ENCODE measurements at regions not wholly inside any gene's neighbourhood (a gene's known extent, or its start where the extent isn't known, plus 50 kb on each side); places are given as distances from the start of the nearest gene placed in this dataset.

DNA sequence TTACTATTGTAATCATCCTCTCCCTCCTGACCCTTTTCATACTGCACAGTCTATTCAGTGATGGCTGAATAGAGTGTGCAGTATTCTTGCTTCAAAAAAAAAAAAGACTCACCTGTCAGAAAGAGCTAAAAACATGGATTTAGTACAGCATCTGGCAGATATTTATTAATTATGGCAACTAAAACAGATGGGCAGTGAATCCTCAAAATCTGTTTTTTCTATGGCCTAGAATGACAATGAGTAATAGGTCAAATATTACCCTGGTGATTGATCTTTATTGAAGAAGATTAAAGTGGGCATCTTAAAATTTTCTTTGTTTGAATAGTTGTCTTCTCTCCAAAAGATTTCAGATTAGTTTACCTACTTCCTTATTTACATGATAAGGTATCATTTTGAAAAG is 543.6 kb downstream of the FOXG1 start:
- TF ChIP-seq, protein P1, sequence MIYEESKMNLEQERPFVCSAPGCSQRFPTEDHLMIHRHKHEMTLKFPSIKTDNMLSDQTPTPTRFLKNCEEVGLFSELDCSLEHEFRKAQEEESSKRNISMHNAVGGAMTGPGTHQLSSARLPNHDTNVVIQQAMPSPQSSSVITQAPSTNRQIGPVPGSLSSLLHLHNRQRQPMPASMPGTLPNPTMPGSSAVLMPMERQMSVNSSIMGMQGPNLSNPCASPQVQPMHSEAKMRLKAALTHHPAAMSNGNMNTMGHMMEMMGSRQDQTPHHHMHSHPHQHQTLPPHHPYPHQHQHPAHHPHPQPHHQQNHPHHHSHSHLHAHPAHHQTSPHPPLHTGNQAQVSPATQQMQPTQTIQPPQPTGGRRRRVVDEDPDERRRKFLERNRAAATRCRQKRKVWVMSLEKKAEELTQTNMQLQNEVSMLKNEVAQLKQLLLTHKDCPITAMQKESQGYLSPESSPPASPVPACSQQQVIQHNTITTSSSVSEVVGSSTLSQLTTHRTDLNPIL (CRISPR knock-in tag; IDR thresholded peaks at IDR 0.05; ENCODE audit: low read depth), result no peak
- TF ChIP-seq ESRRG (CRISPR knock-in tag; IDR thresholded peaks at IDR 0.05), result no peak
- TF ChIP-seq PPARA (CRISPR knock-in tag; IDR thresholded peaks at IDR 0.05; ENCODE audit: borderline replicate concordance), result no peak
- no peak for TF ChIP-seq ZNF70 (CRISPR knock-in tag; IDR thresholded peaks at IDR 0.05)
- TF ChIP-seq TOX (CRISPR knock-in tag; IDR thresholded peaks at IDR 0.05; ENCODE audit: borderline replicate concordance), result no peak
- no peak for TF ChIP-seq ARNTL (CRISPR knock-in tag; IDR thresholded peaks at IDR 0.05; ENCODE audit: borderline replicate concordance, low read depth)
- no peak for TF ChIP-seq ZFP30 (CRISPR knock-in tag; IDR thresholded peaks at IDR 0.05)
- TF ChIP-seq, protein P2, sequence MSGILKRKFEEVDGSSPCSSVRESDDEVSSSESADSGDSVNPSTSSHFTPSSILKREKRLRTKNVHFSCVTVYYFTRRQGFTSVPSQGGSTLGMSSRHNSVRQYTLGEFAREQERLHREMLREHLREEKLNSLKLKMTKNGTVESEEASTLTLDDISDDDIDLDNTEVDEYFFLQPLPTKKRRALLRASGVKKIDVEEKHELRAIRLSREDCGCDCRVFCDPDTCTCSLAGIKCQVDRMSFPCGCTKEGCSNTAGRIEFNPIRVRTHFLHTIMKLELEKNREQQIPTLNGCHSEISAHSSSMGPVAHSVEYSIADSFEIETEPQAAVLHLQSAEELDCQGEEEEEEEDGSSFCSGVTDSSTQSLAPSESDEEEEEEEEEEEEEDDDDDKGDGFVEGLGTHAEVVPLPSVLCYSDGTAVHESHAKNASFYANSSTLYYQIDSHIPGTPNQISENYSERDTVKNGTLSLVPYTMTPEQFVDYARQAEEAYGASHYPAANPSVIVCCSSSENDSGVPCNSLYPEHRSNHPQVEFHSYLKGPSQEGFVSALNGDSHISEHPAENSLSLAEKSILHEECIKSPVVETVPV (CRISPR knock-in tag; IDR thresholded peaks at IDR 0.05), result no peak
- TF ChIP-seq, protein P3, sequence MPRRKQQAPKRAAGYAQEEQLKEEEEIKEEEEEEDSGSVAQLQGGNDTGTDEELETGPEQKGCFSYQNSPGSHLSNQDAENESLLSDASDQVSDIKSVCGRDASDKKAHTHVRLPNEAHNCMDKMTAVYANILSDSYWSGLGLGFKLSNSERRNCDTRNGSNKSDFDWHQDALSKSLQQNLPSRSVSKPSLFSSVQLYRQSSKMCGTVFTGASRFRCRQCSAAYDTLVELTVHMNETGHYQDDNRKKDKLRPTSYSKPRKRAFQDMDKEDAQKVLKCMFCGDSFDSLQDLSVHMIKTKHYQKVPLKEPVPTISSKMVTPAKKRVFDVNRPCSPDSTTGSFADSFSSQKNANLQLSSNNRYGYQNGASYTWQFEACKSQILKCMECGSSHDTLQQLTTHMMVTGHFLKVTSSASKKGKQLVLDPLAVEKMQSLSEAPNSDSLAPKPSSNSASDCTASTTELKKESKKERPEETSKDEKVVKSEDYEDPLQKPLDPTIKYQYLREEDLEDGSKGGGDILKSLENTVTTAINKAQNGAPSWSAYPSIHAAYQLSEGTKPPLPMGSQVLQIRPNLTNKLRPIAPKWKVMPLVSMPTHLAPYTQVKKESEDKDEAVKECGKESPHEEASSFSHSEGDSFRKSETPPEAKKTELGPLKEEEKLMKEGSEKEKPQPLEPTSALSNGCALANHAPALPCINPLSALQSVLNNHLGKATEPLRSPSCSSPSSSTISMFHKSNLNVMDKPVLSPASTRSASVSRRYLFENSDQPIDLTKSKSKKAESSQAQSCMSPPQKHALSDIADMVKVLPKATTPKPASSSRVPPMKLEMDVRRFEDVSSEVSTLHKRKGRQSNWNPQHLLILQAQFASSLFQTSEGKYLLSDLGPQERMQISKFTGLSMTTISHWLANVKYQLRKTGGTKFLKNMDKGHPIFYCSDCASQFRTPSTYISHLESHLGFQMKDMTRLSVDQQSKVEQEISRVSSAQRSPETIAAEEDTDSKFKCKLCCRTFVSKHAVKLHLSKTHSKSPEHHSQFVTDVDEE (CRISPR knock-in tag; IDR thresholded peaks at IDR 0.05), result no peak
- TF ChIP-seq, protein P4, sequence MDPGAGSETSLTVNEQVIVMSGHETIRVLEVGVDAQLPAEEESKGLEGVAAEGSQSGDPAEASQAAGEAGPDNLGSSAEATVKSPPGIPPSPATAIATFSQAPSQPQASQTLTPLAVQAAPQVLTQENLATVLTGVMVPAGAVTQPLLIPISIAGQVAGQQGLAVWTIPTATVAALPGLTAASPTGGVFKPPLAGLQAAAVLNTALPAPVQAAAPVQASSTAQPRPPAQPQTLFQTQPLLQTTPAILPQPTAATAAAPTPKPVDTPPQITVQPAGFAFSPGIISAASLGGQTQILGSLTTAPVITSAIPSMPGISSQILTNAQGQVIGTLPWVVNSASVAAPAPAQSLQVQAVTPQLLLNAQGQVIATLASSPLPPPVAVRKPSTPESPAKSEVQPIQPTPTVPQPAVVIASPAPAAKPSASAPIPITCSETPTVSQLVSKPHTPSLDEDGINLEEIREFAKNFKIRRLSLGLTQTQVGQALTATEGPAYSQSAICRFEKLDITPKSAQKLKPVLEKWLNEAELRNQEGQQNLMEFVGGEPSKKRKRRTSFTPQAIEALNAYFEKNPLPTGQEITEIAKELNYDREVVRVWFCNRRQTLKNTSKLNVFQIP (CRISPR knock-in tag; IDR thresholded peaks at IDR 0.05; ENCODE audit: borderline replicate concordance, low read depth), result no peak
